Astrocyte (in vitro differentiated cells and primary cell): ENCODE measurements at regions not wholly inside any gene's neighbourhood (a gene's known extent, or its start where the extent isn't known, plus 50 kb on each side); places are given as distances from the start of the nearest gene placed in this dataset.

Source experiments
- DNase-seq: peaks from one replicate; pipeline ENCODE4 v3.0.0-alpha.2; 2010; ENCODE audit warnings: low read depth
- FAIRE-seq: peaks from 2 replicates; lab custom pipeline; 2011; peaks lifted over from hg19 to GRCh38; lab: Jason Lieb, UNC
- H2AFZ ChIP-seq: 2 replicates; pipeline ENCODE4 v1.6.0; 2012; ENCODE audit warnings: low read depth, low read length, inconsistent platforms
- H3K27ac ChIP-seq: 2 replicates; pipeline ENCODE4 v1.5.1; 2011; ENCODE audit warnings: low read depth, low read length, inconsistent platforms
- H3K27me3 ChIP-seq: 2 replicates; pipeline ENCODE4 v1.6.0; 2011; ENCODE audit warnings: low read length, inconsistent platforms; ENCODE audit not compliant: insufficient read depth
- H3K36me3 ChIP-seq: 2 replicates; pipeline ENCODE4 v1.5.1; 2011; ENCODE audit warnings: low read length, inconsistent platforms; ENCODE audit not compliant: insufficient read depth
- H3K4me1 ChIP-seq: 2 replicates; pipeline ENCODE4 v1.5.1; 2011; ENCODE audit warnings: low read length, inconsistent platforms; ENCODE audit not compliant: insufficient read depth
- H3K4me2 ChIP-seq: 2 replicates; pipeline ENCODE4 v1.6.0; 2012; ENCODE audit warnings: low read length, inconsistent platforms
- H3K4me3 ChIP-seq: 2 replicates; pipeline ENCODE4 v1.5.1; 2011; ENCODE audit warnings: low read depth, mild to moderate bottlenecking, low read length, inconsistent platforms; ENCODE audit not compliant: insufficient read depth
- H3K79me2 ChIP-seq: 2 replicates; pipeline ENCODE4 v1.6.0; 2012; ENCODE audit warnings: mild to moderate bottlenecking, low read length, inconsistent platforms; ENCODE audit not compliant: insufficient read depth
- H3K9ac ChIP-seq: 2 replicates; pipeline ENCODE4 v1.6.0; 2012; ENCODE audit warnings: mild to moderate bottlenecking, low read length, inconsistent platforms
- H3K9me3 ChIP-seq: 2 replicates; pipeline ENCODE4 v1.5.1; 2012; ENCODE audit warnings: low read depth, mild to moderate bottlenecking, low read length, inconsistent platforms; ENCODE audit not compliant: insufficient read depth
- H4K20me1 ChIP-seq: 2 replicates; pipeline ENCODE4 v1.6.0; 2012; ENCODE audit warnings: low read length, inconsistent platforms; ENCODE audit not compliant: insufficient read depth
- H3K27ac Mint-ChIP-seq: one replicate; pipeline ENCODE4 v1.8.0; 2021; ENCODE audit warnings: mild to moderate bottlenecking, mixed read lengths; ENCODE audit not compliant: unreplicated experiment
- H3K27me3 Mint-ChIP-seq: one replicate; pipeline ENCODE4 v1.8.0; 2021; ENCODE audit warnings: low read depth, mixed read lengths; ENCODE audit not compliant: unreplicated experiment
- H3K36me3 Mint-ChIP-seq: one replicate; pipeline ENCODE4 v1.8.0; 2021; ENCODE audit warnings: low read depth, mixed read lengths; ENCODE audit not compliant: unreplicated experiment
- H3K4me1 Mint-ChIP-seq: one replicate; pipeline ENCODE4 v1.8.0; 2021; ENCODE audit warnings: low read depth, mixed read lengths; ENCODE audit not compliant: unreplicated experiment
- H3K4me3 Mint-ChIP-seq: one replicate; pipeline ENCODE4 v1.8.0; 2021; ENCODE audit warnings: mild to moderate bottlenecking, moderate library complexity, mixed read lengths; ENCODE audit not compliant: unreplicated experiment
- H3K9me3 Mint-ChIP-seq: one replicate; pipeline ENCODE4 v1.8.0; 2021; ENCODE audit warnings: mild to moderate bottlenecking, mixed read lengths; ENCODE audit not compliant: unreplicated experiment
- CTCF ChIP-seq: IDR thresholded peaks from 2 replicates; pipeline ENCODE4 v1.5.1; 2011; ENCODE audit warnings: low read depth, mild to moderate bottlenecking, inconsistent platforms, low read length, moderate library complexity; ENCODE audit not compliant: insufficient read depth
- EZH2 ChIP-seq: IDR thresholded peaks from 2 replicates; pipeline ENCODE4 v1.6.1; 2012; ENCODE audit warnings: mild to moderate bottlenecking, low read length, inconsistent platforms; ENCODE audit not compliant: insufficient read depth

- Mint-ChIP-seq H3K36me3 (no peaks in the 10 kb centered on the region), H3K9me3 (peaks cover 4% of the 10 kb centered on the region), H3K4me3 (no peak overlapping the region), H3K27ac (no peak overlapping the region), H3K27me3 (peaks cover 4% of the 10 kb centered on the region), H3K4me1 (no peaks in the 10 kb centered on the region)
- H3K27me3 ChIP-seq = no peaks in the 10 kb centered on the region
- FAIRE-seq (no peak), DNase-seq (no peak)
- H3K79me2 ChIP-seq = no peaks in the 10 kb centered on the region
- H3K36me3 ChIP-seq = no peaks in the 10 kb centered on the region
- H3K4me2 ChIP-seq = no peak overlapping the region
- no peak overlapping the region for H3K9ac ChIP-seq
- no peak overlapping the region for H2AFZ ChIP-seq
- no peaks in the 10 kb centered on the region for H4K20me1 ChIP-seq
- no peaks in the 10 kb centered on the region for H3K9me3 ChIP-seq
- no peak overlapping the region for H3K4me3 ChIP-seq
- TF ChIP-seq EZH2 = no peak
- no peaks in the 10 kb centered on the region for H3K4me1 ChIP-seq
- no peak overlapping the region for H3K27ac ChIP-seq
Observed at GRCh38 chr1:14163246-14163645, 435.2 kb upstream of the KAZN start.

GRCh38 chr1:14165371-14165801 lies 433.1 kb upstream of the KAZN start:
- peaks cover 9% of the 10 kb centered on the region for H3K27me3 Mint-ChIP-seq
- Histone ChIP-seq H3K4me1 (no peaks in the 10 kb centered on the region), H2AFZ (no peak overlapping the region), H4K20me1 (no peaks in the 10 kb centered on the region), H3K27ac (no peak overlapping the region), H3K36me3 (no peaks in the 10 kb centered on the region), H3K9ac (no peak overlapping the region), H3K27me3 (no peaks in the 10 kb centered on the region), H3K4me3 (no peak overlapping the region), H3K4me2 (no peak overlapping the region), H3K9me3 (peaks cover 3% of the 10 kb centered on the region), H3K79me2 (no peaks in the 10 kb centered on the region)
- no peaks in the 10 kb centered on the region for H3K4me1 Mint-ChIP-seq
- peaks cover 8% of the 10 kb centered on the region for H3K9me3 Mint-ChIP-seq
- no peak for FAIRE-seq
- no peak overlapping the region for H3K27ac Mint-ChIP-seq
- TF ChIP-seq EZH2 (no peak), CTCF (no peak)
- DNase-seq = no peak
- H3K4me3 Mint-ChIP-seq = no peak overlapping the region
- H3K36me3 Mint-ChIP-seq = no peaks in the 10 kb centered on the region

DNA sequence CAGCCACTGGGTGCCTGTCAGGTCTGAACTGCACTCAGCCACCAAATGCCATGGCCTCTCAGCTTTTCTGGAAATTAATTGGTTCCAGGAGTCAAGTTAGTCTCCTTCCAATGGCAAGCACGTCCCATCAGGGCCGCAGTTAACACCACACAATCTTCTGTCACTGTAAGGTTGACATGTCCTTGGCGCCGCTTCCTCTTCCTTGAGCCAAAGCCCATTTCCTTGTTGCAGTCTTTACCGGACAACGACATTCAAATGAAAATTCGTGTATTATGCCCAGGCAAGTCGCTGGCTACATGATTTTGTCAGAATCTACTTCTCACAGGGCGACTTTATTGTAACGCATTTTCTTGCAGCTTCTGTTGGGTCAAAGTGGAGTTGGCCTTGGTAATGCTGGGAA lies 430.6 kb upstream of the KAZN start:
- Histone ChIP-seq H3K4me1 (no peaks in the 10 kb centered on the region), H3K27me3 (no peaks in the 10 kb centered on the region), H3K9ac (no peak overlapping the region), H3K9me3 (peaks cover 3% of the 10 kb centered on the region), H4K20me1 (no peaks in the 10 kb centered on the region), H3K4me2 (no peak overlapping the region), H3K79me2 (no peaks in the 10 kb centered on the region), H2AFZ (no peak overlapping the region), H3K36me3 (no peaks in the 10 kb centered on the region), H3K27ac (no peak overlapping the region), H3K4me3 (no peak overlapping the region)
- Mint-ChIP-seq H3K9me3 (peaks cover 8% of the 10 kb centered on the region), H3K36me3 (no peaks in the 10 kb centered on the region), H3K27ac (no peak overlapping the region), H3K27me3 (peaks cover 9% of the 10 kb centered on the region), H3K4me1 (no peaks in the 10 kb centered on the region), H3K4me3 (no peak overlapping the region)
- TF ChIP-seq EZH2 (no peak), CTCF (no peak)
- FAIRE-seq = no peak
- no peak for DNase-seq
